ENCODE measurements at regions not wholly inside any gene's neighbourhood (a gene's known extent, or its start where the extent isn't known, plus 50 kb on each side); places are given as distances from the start of the nearest gene placed in this dataset.

GRCh38 chr10:89829262-89829886 is 128.0 kb downstream of the KIF20B start:
- DNase-seq (ENCODE audit: low read depth in 2 of 2), result no peak

- no peak for DNase-seq (ENCODE audit: low read depth in 2 of 2)
Observed at GRCh38 chr10:89829887-89830269, 128.5 kb downstream of the KIF20B start.

DNA sequence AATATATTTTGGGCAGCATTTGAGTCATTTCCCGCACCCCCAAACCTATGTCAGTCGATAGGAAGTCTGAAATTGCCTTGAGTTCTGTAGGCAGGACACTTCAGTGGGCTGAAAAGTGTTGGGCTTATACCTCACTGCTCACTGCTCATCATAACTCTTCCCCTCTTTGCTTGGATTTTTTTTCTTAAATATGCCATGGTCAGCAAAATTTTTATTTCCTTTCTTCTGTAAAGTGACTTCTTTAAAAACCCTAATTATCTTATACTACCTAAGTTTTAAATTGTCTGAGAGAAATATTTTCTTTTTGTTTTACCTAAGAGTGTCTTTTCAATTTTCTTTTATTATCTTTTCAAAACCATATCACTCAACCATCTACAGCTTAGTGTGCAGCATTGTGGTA is 129.2 kb downstream of the KIF20B start:
- no peak for DNase-seq (ENCODE audit: low read depth in 2 of 2)

GRCh38 chr10:89836840-89837164 is 135.4 kb downstream of the KIF20B start:
- DNase-seq (ENCODE audit: low read depth in 2 of 2), result no peak

GRCh38 chr10:89837165-89838043 is 136.0 kb downstream of the KIF20B start:
- peak in 1 of 2 donors; percentile 5 for DNase-seq (ENCODE audit: low read depth in 2 of 2)

DNA sequence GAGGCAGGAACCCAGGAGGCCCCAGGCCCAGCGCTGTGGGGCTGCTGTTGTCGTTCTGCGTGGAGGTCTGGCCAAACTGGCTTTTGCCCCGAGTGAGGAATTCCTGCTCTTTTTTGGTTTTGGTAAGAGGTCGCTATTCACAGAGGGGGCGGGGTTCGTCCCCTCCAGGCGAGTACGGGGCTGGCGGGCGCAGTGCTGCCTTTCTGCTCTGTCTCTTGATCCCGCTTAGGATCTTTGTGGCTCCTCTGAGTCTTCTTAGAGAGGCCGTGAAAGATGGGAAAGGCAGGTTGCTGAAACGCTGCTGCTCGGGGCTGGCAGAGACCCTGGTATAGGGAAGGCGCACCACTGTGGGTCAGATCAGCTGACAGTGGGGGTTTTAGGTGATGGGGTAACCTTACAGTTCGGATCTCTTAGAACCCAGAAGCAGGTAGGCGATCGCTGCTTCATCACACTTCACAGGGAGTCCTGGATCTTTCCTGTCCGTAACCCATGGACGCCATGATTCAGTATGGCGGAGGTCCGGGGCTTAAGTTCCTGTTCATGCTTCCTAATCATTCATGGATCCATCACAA is 136.7 kb downstream of the KIF20B start:
- DNase-seq (ENCODE audit: low read depth in 2 of 2), result no peak

- no peak for DNase-seq (ENCODE audit: low read depth in 2 of 2)
Observed at GRCh38 chr10:89845541-89846280, 144.3 kb downstream of the KIF20B start.

GRCh38 chr10:89846281-89846630 is 144.9 kb downstream of the KIF20B start:
- no peak for DNase-seq (ENCODE audit: low read depth in 2 of 2)

GRCh38 chr10:89846786-89847185 is 145.4 kb downstream of the KIF20B start:
- DNase-seq (ENCODE audit: low read depth in 2 of 2), result no peak

GRCh38 chr10:89852872-89853271 is 151.5 kb downstream of the KIF20B start:
- DNase-seq (ENCODE audit: low read depth in 2 of 2), result no peak

DNA sequence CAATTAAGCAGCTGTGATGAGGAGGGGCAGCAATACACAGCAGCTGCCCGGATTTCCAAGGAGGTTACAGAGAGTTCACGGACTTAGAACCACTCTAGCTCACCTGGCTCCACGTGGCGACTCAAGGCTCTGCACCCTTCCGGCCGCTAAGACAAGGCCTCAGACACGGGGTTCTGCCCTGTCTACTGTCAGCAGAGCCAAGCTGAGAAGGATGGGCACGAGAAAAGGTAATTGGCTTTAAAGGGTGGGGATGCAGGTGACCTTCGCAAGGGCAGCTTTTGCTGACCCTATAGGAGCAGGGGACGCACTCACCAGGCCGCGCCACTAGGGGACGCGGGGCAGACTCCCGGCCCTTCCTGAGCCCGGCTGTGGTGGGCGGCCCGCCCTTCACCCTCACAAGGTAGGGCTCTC is 152.4 kb downstream of the KIF20B start:
- no peak for DNase-seq (ENCODE audit: low read depth in 2 of 2)

GRCh38 chr10:89857431-89858042 is 156.1 kb downstream of the KIF20B start:
- DNase-seq (ENCODE audit: low read depth in 2 of 2), result no peak

- no peak for DNase-seq (ENCODE audit: low read depth in 2 of 2)
Observed at GRCh38 chr10:89861199-89861573, 159.8 kb downstream of the KIF20B start.

GRCh38 chr10:89861584-89862301 is 160.4 kb downstream of the KIF20B start:
- DNase-seq (ENCODE audit: low read depth in 2 of 2), result no peak

DNA sequence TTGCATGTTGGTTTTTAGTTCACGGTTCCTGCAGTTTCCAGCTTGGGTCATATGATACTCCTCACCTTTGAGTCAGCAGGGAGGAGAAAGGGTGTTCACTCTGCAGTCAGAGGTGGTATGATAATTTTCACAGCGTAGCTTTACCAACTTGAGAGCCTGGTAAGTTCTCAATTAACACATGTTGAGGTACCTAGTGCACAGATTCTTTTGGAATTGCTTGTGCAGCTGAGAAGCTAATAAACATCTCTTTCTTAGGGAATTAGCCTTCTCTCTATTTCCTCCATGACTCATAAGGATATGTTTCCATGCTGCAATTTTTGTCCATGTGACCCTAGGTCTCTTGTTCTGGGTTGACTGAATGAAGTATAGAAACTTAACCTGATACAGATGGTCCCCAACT is 166.6 kb downstream of the KIF20B start:
- no peak for DNase-seq (ENCODE audit: low read depth in 2 of 2)

DNA sequence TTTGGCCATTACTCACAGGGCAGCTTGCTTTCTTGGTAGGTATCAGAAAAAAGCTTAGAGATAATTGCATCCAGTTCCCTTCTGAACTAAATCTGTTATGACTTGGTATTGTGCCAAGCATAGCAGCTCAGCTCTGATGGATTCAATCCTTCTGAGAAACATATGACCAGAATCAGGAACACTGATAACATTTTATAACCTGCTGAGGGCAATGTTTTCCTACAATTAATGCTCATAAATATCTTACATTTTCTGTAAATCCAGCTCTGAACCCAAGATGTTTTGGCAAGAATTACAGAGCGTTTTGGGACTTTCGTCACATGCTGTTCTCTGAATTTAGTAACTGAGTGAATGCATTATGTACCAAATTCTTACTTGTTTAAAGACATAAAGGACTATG is 167.8 kb downstream of the KIF20B start:
- DNase-seq (ENCODE audit: low read depth in 2 of 2), result no peak

DNA sequence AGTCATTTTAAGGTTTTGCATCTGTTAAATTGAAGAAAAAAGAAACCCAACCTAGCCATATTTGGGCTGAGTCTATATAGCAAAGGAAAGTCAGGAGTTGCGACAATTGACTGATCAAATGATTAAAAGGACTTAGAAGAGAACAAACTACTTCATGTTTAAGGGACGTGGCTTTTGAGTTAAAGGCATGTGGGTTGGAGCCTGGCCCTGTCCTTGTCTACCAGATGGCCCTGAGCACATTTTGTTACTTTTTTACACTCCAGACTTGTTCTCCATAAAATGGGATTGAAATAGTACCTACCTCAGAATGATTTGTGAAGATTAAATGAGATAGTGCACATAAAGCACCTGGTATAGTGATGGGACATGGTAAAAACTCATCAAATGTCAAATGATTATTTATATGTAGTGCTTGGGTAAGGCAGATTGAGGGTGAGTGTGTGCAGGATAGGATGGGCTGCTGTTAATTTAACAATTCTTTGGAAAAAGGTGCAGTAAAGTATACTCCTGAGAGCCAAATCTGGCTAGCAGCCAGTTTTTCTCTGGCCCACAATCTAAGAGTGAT is 168.3 kb downstream of the KIF20B start:
- DNase-seq (ENCODE audit: low read depth in 2 of 2), result no peak

GRCh38 chr10:89870936-89871335 is 169.5 kb downstream of the KIF20B start:
- no peak for DNase-seq (ENCODE audit: low read depth in 2 of 2)

- DNase-seq (ENCODE audit: low read depth in 2 of 2), result no peak
Observed at GRCh38 chr10:89873055-89873454, 171.7 kb downstream of the KIF20B start.

- DNase-seq (ENCODE audit: low read depth in 2 of 2), result no peak
Observed at GRCh38 chr10:89875557-89875956, 174.2 kb downstream of the KIF20B start.

- no peak for DNase-seq (ENCODE audit: low read depth in 2 of 2)
Observed at GRCh38 chr10:89879121-89879520, 177.7 kb downstream of the KIF20B start.
